HG02678 (cell line): ENCODE measurements at regions not wholly inside any gene's neighbourhood (a gene's known extent, or its start where the extent isn't known, plus 50 kb on each side); places are given as distances from the start of the nearest gene placed in this dataset.

ENCODE experiments used
- ATAC-seq: cut with Tn5 transposase; IDR thresholded peaks from one replicate; pipeline ENCODE4 v1.9.1; 2021; ENCODE audit warnings: mild to moderate bottlenecking, moderate library complexity; ENCODE audit not compliant: unreplicated experiment

DNA sequence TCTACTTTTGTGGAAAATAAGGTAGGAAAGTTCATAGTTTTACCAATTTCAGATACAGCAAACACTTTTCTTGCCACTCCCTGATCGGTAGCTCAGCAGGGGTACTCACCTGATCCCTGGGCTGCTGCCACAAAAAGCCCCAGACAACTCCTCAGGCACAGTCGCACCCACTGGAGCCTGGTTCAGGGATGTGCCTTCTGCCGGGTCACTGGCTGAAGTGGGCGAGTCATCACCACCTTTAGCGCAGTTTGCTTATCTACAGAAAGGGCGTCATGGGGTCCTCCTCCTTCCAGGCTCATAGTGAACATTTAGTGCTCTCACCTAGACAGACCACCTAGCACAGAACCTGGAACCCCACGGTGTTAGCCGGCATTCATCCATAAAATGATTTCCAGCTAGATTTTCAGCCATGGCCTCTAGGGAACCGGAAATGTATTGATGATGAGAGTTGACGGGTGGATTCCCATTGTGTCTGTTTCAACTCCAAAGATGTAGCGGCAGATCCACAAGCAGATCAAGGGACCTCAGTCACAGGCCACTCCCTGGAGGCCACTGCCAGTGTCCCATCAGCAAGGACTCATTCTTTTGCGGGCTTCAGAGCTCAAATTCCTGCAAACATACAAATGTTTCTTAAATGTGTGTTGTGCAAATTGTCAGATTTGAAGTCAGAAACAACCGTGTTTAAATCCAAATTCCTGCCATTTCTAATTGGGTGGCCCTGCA lies 408.4 kb upstream of the SALL3 start:
- ATAC-seq: no peak

DNA sequence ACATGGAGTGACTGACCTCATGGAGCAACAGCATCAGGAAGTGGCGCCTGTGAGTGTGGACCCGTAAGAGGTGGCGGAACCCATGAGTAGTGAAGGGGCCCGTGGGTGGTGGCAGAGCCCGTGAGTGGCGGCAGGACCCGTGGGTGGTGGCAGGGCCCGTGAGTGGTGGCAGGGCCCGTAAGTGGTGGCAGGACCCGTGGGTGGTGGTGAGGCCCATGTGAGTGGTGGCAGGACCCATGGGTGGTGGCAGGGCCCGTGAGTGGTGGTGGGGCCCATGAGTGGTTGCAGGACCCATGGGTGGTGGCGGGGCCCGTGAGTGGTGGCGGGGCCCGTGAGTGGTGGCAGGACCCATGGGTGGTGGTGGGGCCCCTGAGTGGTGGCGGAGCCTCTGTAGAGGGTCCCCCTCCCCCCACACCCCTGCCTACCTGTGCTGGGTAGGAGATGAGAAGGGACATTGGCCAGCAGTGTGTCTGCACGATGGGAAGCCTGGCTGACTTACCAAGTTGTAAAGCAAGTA lies 407.7 kb upstream of the SALL3 start:
- ATAC-seq: no peak

DNA sequence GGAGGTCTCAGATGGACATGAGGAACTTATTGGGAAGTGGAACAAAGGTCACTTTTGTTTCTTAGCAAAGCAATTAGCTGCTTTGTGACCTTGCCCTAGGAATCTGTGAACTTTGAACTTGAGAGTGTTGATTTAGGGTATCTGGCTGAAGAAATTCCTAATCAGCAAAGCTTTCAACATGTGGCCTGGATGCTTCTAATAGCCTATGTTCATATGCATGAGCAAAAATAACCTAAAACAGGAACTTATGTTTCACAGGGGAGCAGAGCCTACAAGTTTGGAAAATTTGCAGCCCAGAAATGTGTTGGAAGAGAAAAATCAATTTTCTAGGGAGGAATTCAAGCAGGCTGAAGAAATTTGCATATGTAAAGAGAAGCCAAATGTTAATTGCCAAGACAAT lies 405.8 kb upstream of the SALL3 start:
- ATAC-seq: no peak

DNA sequence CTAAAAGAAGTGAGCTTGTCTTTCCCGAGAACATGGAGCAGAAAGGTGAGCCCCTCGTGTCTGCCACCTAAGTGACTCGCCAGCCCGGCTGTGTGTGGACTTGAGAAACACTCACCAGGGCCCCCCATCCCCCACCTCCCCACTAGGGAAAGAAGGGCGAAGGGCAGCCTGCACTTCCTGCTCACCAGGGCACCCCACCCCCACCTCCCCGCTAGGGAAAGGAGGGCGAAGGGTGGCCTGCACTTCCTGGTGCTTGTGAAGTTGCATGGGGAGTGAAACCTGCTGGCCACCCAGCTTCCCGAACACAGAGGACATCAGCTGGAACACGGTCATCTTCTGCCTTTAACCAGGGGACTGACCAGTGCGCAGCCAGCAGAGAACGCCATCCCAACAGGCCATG lies 402.7 kb upstream of the SALL3 start:
- ATAC-seq: no peak

DNA sequence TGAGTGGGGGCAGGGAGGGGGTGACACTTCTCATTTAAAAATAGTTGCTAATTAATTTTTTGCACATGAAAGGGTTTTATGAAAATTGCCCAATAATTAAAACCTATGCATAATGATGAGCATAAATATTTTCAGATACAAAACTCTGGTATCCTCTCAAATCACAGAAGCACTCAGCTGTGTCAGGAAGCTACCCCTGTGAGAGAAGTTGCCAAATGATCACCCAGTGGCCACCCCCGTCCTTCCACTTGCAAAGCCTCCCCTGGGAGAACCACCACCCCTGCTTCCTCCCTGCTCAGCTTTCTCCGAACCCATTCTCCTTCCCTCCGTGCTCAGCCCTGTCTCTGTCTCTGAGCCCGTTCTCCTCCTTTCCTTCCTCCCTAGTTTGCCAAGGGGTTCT lies 400.2 kb upstream of the SALL3 start:
- ATAC-seq: no peak

DNA sequence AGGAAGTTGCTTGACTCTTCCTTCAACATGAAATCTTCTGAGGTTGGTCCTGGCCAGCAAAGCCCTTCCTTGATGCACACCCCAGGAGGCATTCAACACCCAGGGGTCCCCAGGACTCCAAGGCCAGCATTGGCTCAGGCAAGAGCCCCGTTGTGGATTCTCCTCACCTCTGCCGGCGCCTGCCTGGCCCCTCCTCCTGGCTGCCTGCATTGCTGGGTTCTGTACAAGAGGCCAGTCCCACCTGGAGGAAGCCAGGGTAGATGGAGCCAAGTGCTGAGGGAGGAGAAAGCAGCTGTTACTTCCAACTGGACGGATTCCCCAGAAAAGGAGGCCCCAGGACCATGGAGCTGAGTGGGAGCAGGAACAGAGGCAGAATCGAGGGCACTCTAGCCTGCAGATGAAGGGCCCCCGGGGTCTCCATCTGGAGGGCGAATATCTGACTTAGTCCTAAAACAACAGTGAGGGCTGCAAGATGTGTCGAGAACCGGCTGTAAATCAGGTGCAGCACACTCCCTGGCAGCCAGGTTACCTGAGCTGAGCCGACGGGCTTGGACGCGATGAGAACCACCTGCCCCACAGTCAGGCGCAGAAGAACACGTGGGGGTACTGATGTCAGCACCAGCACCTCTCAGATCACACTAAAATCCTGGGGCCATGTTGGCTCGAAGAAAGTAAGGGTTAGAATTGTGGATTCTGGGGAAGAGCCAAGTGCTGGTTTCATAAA lies 399.6 kb upstream of the SALL3 start:
- ATAC-seq: no peak

DNA sequence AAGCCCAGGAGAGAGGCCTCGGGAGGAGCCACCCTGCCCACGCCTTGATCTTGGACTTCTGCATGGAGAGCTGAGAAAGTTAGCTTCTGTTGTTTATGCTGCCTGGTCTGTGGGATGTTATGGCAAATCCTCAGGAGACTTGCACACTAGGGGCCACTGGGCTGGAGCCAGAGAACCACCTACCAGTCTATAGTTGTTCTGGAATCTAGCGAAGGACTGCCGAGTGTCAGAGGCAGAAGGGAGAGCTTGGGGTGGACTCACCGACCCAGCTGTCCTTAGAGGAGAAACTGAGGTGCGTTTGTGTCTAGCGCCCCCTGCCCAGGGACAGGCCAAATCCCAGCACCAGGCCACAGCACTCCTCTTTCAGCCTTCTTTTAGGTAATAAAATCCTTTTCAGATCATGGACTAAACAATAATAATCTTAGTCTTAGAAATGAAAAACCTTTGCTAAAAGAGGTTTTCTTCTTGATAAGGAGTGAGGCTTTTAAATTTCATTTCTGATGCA lies 398.7 kb upstream of the SALL3 start:
- no peak for ATAC-seq

- no peak for ATAC-seq
Measured at GRCh38 chr18:78582181-78582709, 397.4 kb upstream of the SALL3 start.

DNA sequence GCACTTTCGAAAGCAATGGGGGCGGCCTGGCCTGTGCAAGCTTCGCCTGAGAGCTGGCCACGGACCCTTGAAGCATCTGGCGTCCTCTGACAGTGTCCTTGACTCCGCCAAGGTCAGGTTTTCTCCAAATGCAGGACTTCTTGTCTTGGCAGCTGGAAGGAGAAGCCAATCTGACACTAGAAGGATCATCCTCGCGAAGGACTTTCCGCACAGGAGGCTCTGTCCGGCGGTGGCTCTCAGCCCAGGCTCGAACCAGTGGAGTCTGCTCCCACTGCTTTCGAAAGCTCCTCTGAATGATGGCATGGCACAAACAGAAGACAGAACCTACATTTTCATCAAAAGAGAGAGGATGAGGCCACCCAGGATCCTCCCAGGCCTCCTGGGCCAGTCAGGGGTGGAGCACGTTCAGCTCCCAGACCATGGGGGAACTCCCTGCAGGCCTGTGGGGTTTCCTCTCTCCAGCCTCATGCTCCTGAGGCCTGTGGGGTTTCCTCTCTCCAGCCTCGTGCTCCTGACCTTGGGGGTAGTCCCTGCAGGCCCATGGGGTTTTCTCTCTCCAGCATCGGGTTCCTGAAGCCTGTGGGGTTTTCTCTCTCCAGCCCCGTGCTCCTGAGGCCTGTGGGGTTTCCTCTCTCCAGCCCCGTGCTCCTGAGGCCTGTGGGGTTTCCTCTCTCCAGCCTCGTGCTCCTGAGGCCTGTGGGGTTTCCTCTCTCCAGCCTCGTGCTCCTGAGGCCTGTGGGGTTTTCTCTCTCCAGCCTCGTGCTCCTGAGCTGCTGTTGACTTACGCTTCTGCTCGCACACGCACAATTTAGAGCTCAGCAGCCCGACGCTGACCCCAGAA lies 396.5 kb upstream of the SALL3 start:
- ATAC-seq: no peak

GRCh38 chr18:78583739-78584458 lies 395.7 kb upstream of the SALL3 start:
- no peak for ATAC-seq

DNA sequence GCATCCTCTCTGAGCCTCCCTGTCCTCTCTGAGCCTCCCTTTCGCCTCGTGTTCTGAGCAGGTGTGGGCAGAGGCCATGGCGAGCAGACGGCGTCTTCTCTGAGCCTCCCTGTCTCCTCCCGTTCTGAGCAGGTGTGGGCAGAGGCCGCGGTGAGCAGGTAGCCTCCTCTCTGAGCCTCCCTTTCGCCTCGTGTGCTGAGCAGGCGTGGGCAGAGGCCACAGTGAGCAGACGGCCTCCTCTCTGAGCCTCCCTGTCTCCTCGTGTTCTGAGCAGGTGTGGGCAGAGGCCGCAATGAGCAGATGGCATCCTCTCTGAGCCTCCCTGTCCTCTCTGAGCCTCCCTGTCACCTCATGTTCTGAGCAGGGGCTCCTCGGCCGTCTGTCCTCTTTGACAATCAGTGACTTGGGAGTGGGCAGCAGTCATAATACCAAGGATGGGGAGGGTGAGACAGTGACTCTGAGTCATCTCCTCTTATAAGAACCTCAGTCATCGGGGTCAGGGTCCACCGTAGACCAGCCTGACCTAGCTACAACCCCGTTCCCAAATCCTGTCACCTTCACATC lies 395.1 kb upstream of the SALL3 start:
- no peak for ATAC-seq

DNA sequence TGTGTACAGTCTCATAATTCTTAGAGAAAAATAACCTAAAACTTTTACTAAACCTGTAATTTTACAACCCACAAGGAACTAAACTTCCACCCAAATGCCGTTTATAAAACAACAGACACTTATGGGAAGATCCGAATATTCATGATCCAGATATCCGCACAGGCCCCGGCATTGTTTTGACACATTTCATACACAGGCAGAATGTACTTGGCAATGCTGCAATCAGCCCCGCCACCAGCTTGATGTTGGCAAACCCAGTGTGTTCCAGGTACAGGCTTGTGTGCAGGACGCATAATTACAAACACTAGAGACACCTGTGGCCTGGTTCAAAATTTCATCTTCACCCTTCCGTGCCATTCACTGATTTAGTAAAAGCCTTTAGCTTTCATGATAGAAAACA lies 393.0 kb upstream of the SALL3 start:
- no peak for ATAC-seq

GRCh38 chr18:78587096-78587495 lies 392.5 kb upstream of the SALL3 start:
- no peak for ATAC-seq

DNA sequence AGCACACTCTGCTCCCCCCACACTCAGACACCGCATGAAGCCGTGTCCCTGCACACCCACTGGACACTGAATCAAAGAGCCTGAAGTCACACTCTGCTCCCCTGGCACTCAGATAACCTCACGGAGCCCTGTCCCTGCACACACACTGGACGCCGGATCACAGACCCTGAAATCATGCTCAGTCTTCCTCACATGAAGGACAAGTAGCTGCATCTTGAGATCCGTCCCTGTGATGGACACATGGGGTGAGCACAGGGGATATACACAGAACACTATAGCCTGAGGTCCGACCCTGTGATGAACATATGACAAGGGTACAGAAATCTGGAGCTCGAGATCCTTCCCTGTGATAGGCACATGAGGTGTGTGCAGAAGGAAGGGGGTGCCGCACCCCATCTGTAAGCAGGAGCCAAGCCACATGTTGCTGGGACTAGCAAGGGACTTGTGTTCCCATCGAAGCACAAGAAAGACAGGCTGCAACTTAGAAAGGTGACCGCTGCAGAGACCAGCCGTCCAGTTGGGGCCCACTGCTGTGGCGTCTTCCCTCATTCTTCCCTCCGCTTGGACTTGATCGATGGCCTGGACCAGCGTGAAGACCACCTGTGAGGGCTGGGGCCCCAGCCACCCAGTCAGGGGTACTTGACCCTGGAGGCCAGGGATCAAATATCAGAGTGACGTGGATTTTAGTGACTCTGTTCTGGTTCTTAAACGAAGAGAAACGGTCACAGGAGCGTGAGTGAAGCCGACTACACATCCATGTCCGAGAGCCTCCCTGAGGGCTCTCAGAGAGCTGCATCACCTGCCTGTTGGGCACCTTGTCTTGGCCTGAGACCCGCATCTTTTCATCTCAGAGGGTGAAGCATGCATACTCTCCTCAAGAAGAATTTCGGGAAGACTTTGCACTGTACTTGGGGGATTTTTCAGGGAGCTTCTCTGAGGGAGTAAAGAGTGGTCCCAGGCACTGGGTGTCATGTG lies 391.7 kb upstream of the SALL3 start:
- no peak for ATAC-seq

DNA sequence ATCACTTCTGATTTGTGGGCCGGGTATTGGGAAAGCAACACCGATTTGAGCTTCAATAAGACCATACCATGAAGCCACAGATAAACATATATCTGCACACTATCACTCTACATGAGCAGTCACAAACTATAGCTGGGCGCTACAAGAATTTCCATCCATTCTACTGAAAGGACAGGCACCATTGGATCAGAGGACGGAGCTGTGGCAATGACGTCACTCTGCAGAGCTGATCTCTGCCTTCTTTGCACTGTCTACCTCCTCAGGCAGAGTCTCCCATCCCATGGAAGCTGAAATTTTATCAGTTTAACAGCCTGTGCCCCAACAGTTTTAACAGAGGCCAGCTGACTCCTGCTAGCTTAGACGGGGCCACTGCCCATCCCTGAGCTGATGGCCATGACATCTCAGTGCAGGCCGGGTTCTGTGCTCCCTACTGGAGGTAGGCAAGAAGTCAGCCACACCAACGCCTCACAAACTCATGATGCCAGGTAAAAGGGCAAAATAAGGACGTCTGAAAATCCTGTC lies 389.6 kb upstream of the SALL3 start:
- ATAC-seq: no peak

- ATAC-seq: no peak
Measured at GRCh38 chr18:78595453-78595852, 384.2 kb upstream of the SALL3 start.

GRCh38 chr18:78595924-78596573 lies 383.6 kb upstream of the SALL3 start:
- no peak for ATAC-seq

GRCh38 chr18:78596794-78597345 lies 382.7 kb upstream of the SALL3 start:
- no peak for ATAC-seq
